Erythroblast (primary cell): ENCODE measurements at regions not wholly inside any gene's neighbourhood (a gene's known extent, or its start where the extent isn't known, plus 50 kb on each side); places are given as distances from the start of the nearest gene placed in this dataset.

Source experiments
- GATA1 ChIP-seq: IDR thresholded peaks from 2 replicates; pipeline ENCODE4 v1.6.1; 2011; ENCODE audit warnings: low read depth, mild to moderate bottlenecking, control low read depth, low read length, moderate library complexity
- POLR2A ChIP-seq: IDR thresholded peaks from 2 replicates; pipeline ENCODE4 v1.6.1; 2011; ENCODE audit warnings: mild to moderate bottlenecking, low read length

- no peak for TF ChIP-seq POLR2A
- no peak for TF ChIP-seq GATA1
These were observed 722.1 kb downstream of the LIG4 start for GRCh38 chr13:107493266-107493665.
